HEK293 (cell line): ENCODE measurements at regions not wholly inside any gene's neighbourhood (a gene's known extent, or its start where the extent isn't known, plus 50 kb on each side); places are given as distances from the start of the nearest gene placed in this dataset.

Experiments
- CTCF ChIA-PET: fragments of 350-600 bp; formaldehyde crosslinking; extraction: SDS; loops from one replicate; lab custom pipeline; 2021; ENCODE audit warnings: antibody characterized with exemption; lab: Yijun Ruan, JAX
- POLR2A ChIA-PET: fragments of 300-600 bp; formaldehyde crosslinking; extraction: SDS; loops from one replicate; lab custom pipeline; 2020; ENCODE audit warnings: antibody characterized with exemption, inconsistent platforms; lab: Yijun Ruan, JAX
- H3K27ac ChIP-seq: fragments of 200-500 bp; sonication (Bioruptor generic); 2 replicates; pipeline ENCODE4 v1.5.1; 2014; ENCODE audit warnings: low read depth, low read length, control low read depth, inconsistent platforms; ENCODE audit errors: extremely low read depth
- H3K36me3 ChIP-seq, 2 experiments: fragments of 200-500 bp in 1 of 2; sonication (Bioruptor generic) in 1 of 2; 1 replicate in 1 of 2; 2 replicates in 1 of 2; pipeline ENCODE4 v1.5.1; 2014 to 2017; ENCODE audit warnings: inconsistent platforms in 2 of 2, low read length in 2 of 2; ENCODE audit not compliant: control insufficient read depth in 2 of 2, insufficient read depth in 1 of 2
- H3K4me1 ChIP-seq: fragments of 200-500 bp; sonication (Bioruptor generic); 2 replicates; pipeline ENCODE4 v1.5.1; 2014; ENCODE audit warnings: mild to moderate bottlenecking, low read length, inconsistent platforms; ENCODE audit not compliant: control insufficient read depth, insufficient read depth
- H3K4me3 ChIP-seq: 2 replicates; pipeline ENCODE4 v1.5.1; 2011; ENCODE audit warnings: low read depth, mild to moderate bottlenecking, control low read depth, low read length, moderate library complexity
- H3K9me3 ChIP-seq: fragments of 200-500 bp; sonication (Bioruptor generic); 2 replicates; pipeline ENCODE4 v1.5.1; 2014; ENCODE audit warnings: low read depth, low read length, inconsistent platforms; ENCODE audit not compliant: control insufficient read depth, insufficient read depth
- AEBP2 ChIP-seq: fragments of 450-650 bp; formaldehyde crosslinking; IDR thresholded peaks from 2 replicates; pipeline ENCODE4 v1.5.1; 2016; ENCODE audit warnings: missing biosample characterization, missing genetic modification characterization, borderline replicate concordance
- BCL11B ChIP-seq: fragments of 450-650 bp; formaldehyde crosslinking; IDR thresholded peaks from 2 replicates; pipeline ENCODE4 v1.5.1; 2016; ENCODE audit warnings: low read depth, missing biosample characterization, missing genetic modification characterization
- EGR2 ChIP-seq: fragments of 450-650 bp; formaldehyde crosslinking; IDR thresholded peaks from 2 replicates; pipeline ENCODE4 v1.5.1; 2016; ENCODE audit warnings: low read depth, missing biosample characterization, missing genetic modification characterization
- HOXD13 ChIP-seq: sonication (generic); formaldehyde crosslinking; IDR thresholded peaks from 2 replicates; pipeline ENCODE4 v1.8.0; 2022; ENCODE audit warnings: missing genetic modification reagents, borderline replicate concordance
- IKZF3 ChIP-seq: fragments of 450-650 bp; IDR thresholded peaks from 2 replicates; pipeline ENCODE4 v1.5.0; 2018; ENCODE audit warnings: missing biosample characterization, mild to moderate bottlenecking, missing genetic modification characterization, moderate library complexity
- KLF1 ChIP-seq: fragments of 450-650 bp; formaldehyde crosslinking; IDR thresholded peaks from 2 replicates; pipeline ENCODE4 v1.5.1; 2016; ENCODE audit warnings: missing biosample characterization, missing genetic modification characterization
- KLF16 ChIP-seq: fragments of 450-650 bp; formaldehyde crosslinking; IDR thresholded peaks from 2 replicates; pipeline ENCODE4 v1.5.1; 2017; ENCODE audit warnings: missing biosample characterization, missing genetic modification characterization
- KLF8 ChIP-seq: fragments of 450-650 bp; formaldehyde crosslinking; IDR thresholded peaks from 2 replicates; pipeline ENCODE4 v1.5.1; 2016; ENCODE audit warnings: missing biosample characterization, missing genetic modification characterization
- TCF7L2 ChIP-seq: IDR thresholded peaks from 2 replicates; pipeline ENCODE4 v1.6.1; 2011; ENCODE audit warnings: low read depth, mild to moderate bottlenecking, inconsistent platforms, low read length, moderate library complexity, borderline replicate concordance
- TRIM28 ChIP-seq: IDR thresholded peaks from 2 replicates; pipeline ENCODE4 v1.6.1; 2011; ENCODE audit warnings: low read length, control low read depth, borderline replicate concordance
- ZBTB44 ChIP-seq: fragments of 450-650 bp; IDR thresholded peaks from 2 replicates; pipeline ENCODE4 v1.5.1; 2018; ENCODE audit warnings: missing biosample characterization, mild to moderate bottlenecking, missing genetic modification characterization
- ZFP69B ChIP-seq: fragments of 450-650 bp; formaldehyde crosslinking; IDR thresholded peaks from 2 replicates; pipeline ENCODE4 v1.5.1; 2016; ENCODE audit warnings: missing biosample characterization, missing genetic modification characterization
- ZNF112 ChIP-seq: fragments of 450-650 bp; formaldehyde crosslinking; IDR thresholded peaks from 2 replicates; pipeline ENCODE4 v1.5.0; 2017; ENCODE audit warnings: missing biosample characterization, missing genetic modification characterization
- ZNF138 ChIP-seq: fragments of 450-650 bp; formaldehyde crosslinking; IDR thresholded peaks from 2 replicates; pipeline ENCODE4 v1.5.1; 2016; ENCODE audit warnings: missing biosample characterization, missing genetic modification characterization, borderline replicate concordance
- ZNF157 ChIP-seq: fragments of 450-650 bp; formaldehyde crosslinking; IDR thresholded peaks from 2 replicates; pipeline ENCODE4 v1.5.1; 2016; ENCODE audit warnings: missing biosample characterization, missing genetic modification characterization
- ZNF24 ChIP-seq: fragments of 450-650 bp; formaldehyde crosslinking; IDR thresholded peaks from 2 replicates; pipeline ENCODE4 v1.5.1; 2016; ENCODE audit warnings: missing biosample characterization, missing genetic modification characterization
- ZNF248 ChIP-seq: fragments of 450-650 bp; formaldehyde crosslinking; IDR thresholded peaks from 2 replicates; pipeline ENCODE4 v1.5.1; 2017; ENCODE audit warnings: missing biosample characterization, missing genetic modification characterization
- ZNF335 ChIP-seq: fragments of 450-650 bp; formaldehyde crosslinking; conservative IDR thresholded peaks from 2 replicates; pipeline ENCODE4 v1.5.1; 2016; ENCODE audit warnings: missing biosample characterization, missing genetic modification characterization
- ZNF350 ChIP-seq: fragments of 450-650 bp; formaldehyde crosslinking; IDR thresholded peaks from 2 replicates; pipeline ENCODE4 v1.5.0; 2017; ENCODE audit warnings: missing biosample characterization, mild to moderate bottlenecking, missing genetic modification characterization
- ZNF391 ChIP-seq: fragments of 450-650 bp; formaldehyde crosslinking; IDR thresholded peaks from 2 replicates; pipeline ENCODE4 v1.5.1; 2016; ENCODE audit warnings: low read depth, missing biosample characterization, missing genetic modification characterization, borderline replicate concordance
- ZNF423 ChIP-seq: fragments of 450-650 bp; formaldehyde crosslinking; IDR thresholded peaks from 2 replicates; pipeline ENCODE4 v1.5.1; 2016; ENCODE audit warnings: missing biosample characterization, missing genetic modification characterization
- ZNF501 ChIP-seq: fragments of 450-650 bp; formaldehyde crosslinking; IDR thresholded peaks from 2 replicates; pipeline ENCODE4 v1.5.1; 2016; ENCODE audit warnings: missing biosample characterization, missing genetic modification characterization
- ZNF510 ChIP-seq: fragments of 450-650 bp; formaldehyde crosslinking; IDR thresholded peaks from 2 replicates; pipeline ENCODE4 v1.5.1; 2018; ENCODE audit warnings: mild to moderate bottlenecking, missing genetic modification characterization, missing biosample characterization; ENCODE audit not compliant: insufficient replicate concordance
- ZNF544 ChIP-seq: fragments of 450-650 bp; formaldehyde crosslinking; IDR thresholded peaks from 2 replicates; pipeline ENCODE4 v1.5.0; 2017; ENCODE audit warnings: missing biosample characterization, missing genetic modification characterization
- ZNF560 ChIP-seq: fragments of 450-650 bp; formaldehyde crosslinking; IDR thresholded peaks from 2 replicates; pipeline ENCODE4 v1.5.1; 2017; ENCODE audit warnings: missing biosample characterization, missing genetic modification characterization, borderline replicate concordance
- ZNF561 ChIP-seq: fragments of 450-650 bp; IDR thresholded peaks from 2 replicates; pipeline ENCODE4 v1.5.1; 2018; ENCODE audit warnings: missing biosample characterization, missing genetic modification characterization, borderline replicate concordance
- ZNF610 ChIP-seq: fragments of 450-650 bp; formaldehyde crosslinking; IDR thresholded peaks from 2 replicates; pipeline ENCODE4 v1.5.1; 2016; ENCODE audit warnings: missing biosample characterization, missing genetic modification characterization, borderline replicate concordance
- ZNF626 ChIP-seq: fragments of 450-650 bp; sonication (Bioruptor Pico); formaldehyde crosslinking; IDR thresholded peaks from 2 replicates; pipeline ENCODE4 v1.5.1; 2018; ENCODE audit warnings: missing biosample characterization, missing genetic modification characterization, inconsistent platforms
- ZSCAN16 ChIP-seq: fragments of 450-650 bp; formaldehyde crosslinking; IDR thresholded peaks from 2 replicates; pipeline ENCODE4 v1.5.1; 2016; ENCODE audit warnings: missing biosample characterization, missing genetic modification characterization
- ZSCAN5A ChIP-seq: fragments of 450-650 bp; formaldehyde crosslinking; IDR thresholded peaks from 2 replicates; pipeline ENCODE4 v1.5.1; 2016; ENCODE audit warnings: missing biosample characterization, missing genetic modification characterization

GRCh38 chr4:114184901-114185300 lies 205.5 kb upstream of the ARSJ start (continued):
- TF ChIP-seq ZNF626 (tag by site-specific recombination) (no peak), ZNF248 (no peak)

- H3K9me3 ChIP-seq: no peaks in the 10 kb centered on the region
Measured at GRCh38 chr4:114187592-114187991, 208.1 kb upstream of the ARSJ start.

GRCh38 chr4:114191496-114191895 lies 212.0 kb upstream of the ARSJ start:
- no peaks in the 10 kb centered on the region for H3K36me3 ChIP-seq
- no peak overlapping the region for H3K27ac ChIP-seq
- H3K9me3 ChIP-seq: no peaks in the 10 kb centered on the region
- H3K4me3 ChIP-seq: no peak overlapping the region
- TF ChIP-seq ZNF510 (no peak), ZNF335 (tag by site-specific recombination) (no peak), ZNF626 (tag by site-specific recombination) (no peak), ZSCAN5A (tag by site-specific recombination) (no peak), ZNF112 (tag by site-specific recombination) (no peak), ZFP69B (tag by site-specific recombination) (no peak), ZNF24 (no peak), KLF1 (tag by site-specific recombination) (no peak), ZNF157 (tag by site-specific recombination) (no peak), IKZF3 (no peak)
- POLR2A ChIA-PET: no interaction called here
- CTCF ChIA-PET: no interaction called here
- H3K4me1 ChIP-seq: no peaks in the 10 kb centered on the region

More at GRCh38 chr4:114187592-114187991, 208.1 kb upstream of the ARSJ start:
- Histone ChIP-seq H3K4me3 (no peak overlapping the region), H3K4me1 (no peaks in the 10 kb centered on the region), H3K36me3 (no peaks in the 10 kb centered on the region), H3K27ac (no peak overlapping the region)
- ChIA-PET CTCF (no interaction called here), POLR2A (no interaction called here)
- TF ChIP-seq ZNF560 (tag by site-specific recombination): no peak
- no peak for TF ChIP-seq ZNF610 (tag by site-specific recombination)
- no peak for TF ChIP-seq ZNF138 (tag by site-specific recombination)
- TF ChIP-seq TCF7L2: no peak
- TF ChIP-seq ZSCAN16 (tag by site-specific recombination): no peak
- no peak for TF ChIP-seq ZBTB44 (tag by site-specific recombination)

- ChIA-PET POLR2A (no interaction called here), CTCF (interaction anchor here (0.6 kb wide), 1 partner anchor 509 kb away, joined by 3 read pairs; no protein-coding TSS in a partner anchor)
- H3K4me1 ChIP-seq: no peaks in the 10 kb centered on the region
- H3K9me3 ChIP-seq: no peaks in the 10 kb centered on the region
- H3K36me3 ChIP-seq: no peaks in the 10 kb centered on the region
- no peak overlapping the region for H3K27ac ChIP-seq
- no peak overlapping the region for H3K4me3 ChIP-seq
- no peak for TF ChIP-seq TRIM28
- no peak for TF ChIP-seq KLF16 (tag by site-specific recombination)
- TF ChIP-seq ZNF501 (tag by site-specific recombination): no peak
- TF ChIP-seq KLF8 (tag by site-specific recombination): no peak
- no peak for TF ChIP-seq ZNF423
- no peak for TF ChIP-seq AEBP2 (tag by site-specific recombination)
- no peak for TF ChIP-seq HOXD13 (CRISPR knock-in tag)
- TF ChIP-seq ZNF544: no peak
- no peak for TF ChIP-seq ZNF350 (tag by site-specific recombination)
- TF ChIP-seq ZNF391 (tag by site-specific recombination): no peak
- TF ChIP-seq ZNF561 (tag by site-specific recombination): no peak
- no peak for TF ChIP-seq EGR2
- no peak for TF ChIP-seq BCL11B (tag by site-specific recombination)
Measured at GRCh38 chr4:114192854-114193253, 213.4 kb upstream of the ARSJ start.
